HCT116 (cell line): ENCODE measurements at regions not wholly inside any gene's neighbourhood (a gene's known extent, or its start where the extent isn't known, plus 50 kb on each side); places are given as distances from the start of the nearest gene placed in this dataset.

Experiments used
- ATAC-seq: fragments of 200-7000 bp; cut with Tn5 transposase; 2 replicates; pipeline ENCODE4 v1.9.1; 2020; ENCODE audit warnings: mild to moderate bottlenecking, moderate library complexity
- BruUV-seq: library from RNA; stranded (reverse); fragments of 400-500 nt; replicated peaks from 2 replicates; lab custom pipeline; 2021; lab: Mats Ljungman, UMichigan
- CTCF ChIA-PET: fragments of 300-600 bp; sonication (Branson Sonifier 250); formaldehyde crosslinking; loops from one replicate; lab custom pipeline; 2021; ENCODE audit warnings: antibody characterized with exemption; lab: Charles Lee
- POLR2A ChIA-PET: fragments of 300-600, 350-600 bp; sonication (Branson Sonifier 250); formaldehyde crosslinking; loops from one replicate; lab custom pipeline; 2021; ENCODE audit warnings: antibody characterized with exemption; lab: Charles Lee
- RAD21 ChIA-PET, 2 experiments: fragments of 300-600 bp; sonication (Branson Sonifier 250); formaldehyde crosslinking; loops; one replicate each; lab custom pipeline; 2023; ENCODE audit warnings: low total read pairs in 2 of 2; ENCODE audit not compliant: uncharacterized antibody in 2 of 2, unreplicated experiment in 2 of 2, low non-redundant PET in 1 of 2; lab: Charles Lee
- DNase-seq: peaks from one replicate; pipeline ENCODE4 v3.0.0-alpha.2; 2010; ENCODE audit warnings: low read depth, low spot score
- H2AFZ ChIP-seq: fragments of 200-600 bp; shearing (Covaris generic), sonication (generic); 2 replicates; pipeline ENCODE4 v1.6.1; 2017; ENCODE audit warnings: low read depth, mixed run types, mixed read lengths, antibody characterized with exemption, low read length; ENCODE audit not compliant: poor library complexity, severe bottlenecking
- H3K27ac ChIP-seq: 2 replicates; pipeline ENCODE4 v1.5.1; 2012; ENCODE audit warnings: low read depth, low read length
- H3K27me3 ChIP-seq: fragments of 200-600 bp; sonication (generic); 2 replicates; pipeline ENCODE4 v1.6.1; 2016; ENCODE audit warnings: mixed run types, low read length, mixed read lengths; ENCODE audit not compliant: insufficient read depth
- H3K36me3 ChIP-seq, 2 experiments: fragments of 200-500 bp in 1 of 2; fragments of 200-600 bp in 1 of 2; sonication (Bioruptor generic) in 1 of 2; sonication (generic) in 1 of 2; 2 replicates each; pipeline versions ENCODE4 v1.5.1 to v1.6.1; 2014 to 2016; ENCODE audit warnings: low read length in 2 of 2, inconsistent platforms in 1 of 2, mixed read lengths in 1 of 2, mixed run types in 1 of 2; ENCODE audit not compliant: insufficient read depth in 2 of 2, control insufficient read depth in 1 of 2
- H3K4me1 ChIP-seq, 2 experiments: fragments of 200-600 bp in 1 of 2; sonication (generic) in 1 of 2; 2 replicates each; pipeline versions ENCODE4 v1.5.1 to v1.6.1; 2012 to 2017; ENCODE audit warnings: low read length in 2 of 2, inconsistent platforms in 1 of 2, mild to moderate bottlenecking in 1 of 2, mixed read lengths in 1 of 2, mixed run types in 1 of 2, moderate library complexity in 1 of 2; ENCODE audit not compliant: insufficient read depth in 2 of 2, control insufficient read depth in 1 of 2
- H3K4me2 ChIP-seq: fragments of 200-600 bp; sonication (generic); 2 replicates; pipeline ENCODE4 v1.6.1; 2017; ENCODE audit warnings: mixed run types, low read length, mixed read lengths
- H3K4me3 ChIP-seq, 2 experiments: fragments of 200-600 bp in 1 of 2; sonication (generic) in 1 of 2; replicated peaks in 1 of 2; 2 replicates each; pipeline ENCODE4 v1.5.1; 2011 to 2016; ENCODE audit warnings: low read length in 2 of 2, control low read depth in 1 of 2, low read depth in 1 of 2, mild to moderate bottlenecking in 1 of 2, mixed read lengths in 1 of 2, mixed run types in 1 of 2
- H3K79me2 ChIP-seq: fragments of 200-600 bp; sonication (generic); 2 replicates; pipeline ENCODE4 v1.6.1; 2017; ENCODE audit warnings: mild to moderate bottlenecking, mixed run types, low read length, moderate library complexity, mixed read lengths; ENCODE audit not compliant: insufficient read depth
- H3K9ac ChIP-seq: fragments of 200-600 bp; sonication (generic); 2 replicates; pipeline ENCODE4 v1.6.1; 2016; ENCODE audit warnings: low read length, mixed read lengths
- H3K9me2 ChIP-seq: fragments of 200-600 bp; sonication (generic), shearing (Covaris generic); 2 replicates; pipeline ENCODE4 v1.6.1; 2017; ENCODE audit warnings: mixed run types, mild to moderate bottlenecking, moderate library complexity; ENCODE audit not compliant: insufficient read depth
- H3K9me3 ChIP-seq, 2 experiments: fragments of 200-500 bp in 1 of 2; fragments of 200-600 bp in 1 of 2; sonication (Bioruptor generic) in 1 of 2; sonication (generic) in 1 of 2; 2 replicates each; pipeline ENCODE4 v1.6.1; 2014 to 2017; ENCODE audit warnings: low read length in 2 of 2, mixed read lengths in 2 of 2, inconsistent platforms in 1 of 2, low read depth in 1 of 2, mild to moderate bottlenecking in 1 of 2, mixed run types in 1 of 2, moderate library complexity in 1 of 2; ENCODE audit not compliant: control insufficient read depth in 1 of 2, insufficient read depth in 1 of 2
- H4K20me1 ChIP-seq: fragments of 200-600 bp; sonication (generic), shearing (Covaris generic); 2 replicates; pipeline ENCODE4 v1.6.1; 2017; ENCODE audit warnings: mixed run types, mild to moderate bottlenecking, moderate library complexity; ENCODE audit not compliant: insufficient read depth
- CBX3 ChIP-seq: IDR thresholded peaks from 2 replicates; pipeline ENCODE4 v1.6.1; 2012; ENCODE audit warnings: low read depth
- CEBPB ChIP-seq: IDR thresholded peaks from 2 replicates; pipeline ENCODE4 v1.6.1; 2012; ENCODE audit warnings: low read depth
- CTCF ChIP-seq, 3 experiments: fragments of 200-600 bp in 1 of 3; sonication (generic) in 1 of 3; IDR thresholded peaks in 2 of 3; conservative IDR thresholded peaks in 1 of 3; 2 replicates each; pipeline ENCODE4 v1.5.1; 2012 to 2017; ENCODE audit warnings: low read depth in 2 of 3, low read length in 2 of 3, antibody characterized with exemption in 1 of 3, borderline replicate concordance in 1 of 3, control low read depth in 1 of 3, mild to moderate bottlenecking in 1 of 3, mixed read lengths in 1 of 3, mixed run types in 1 of 3, moderate library complexity in 1 of 3; ENCODE audit not compliant: insufficient read depth in 1 of 3
- EGR1 ChIP-seq: IDR thresholded peaks from 2 replicates; pipeline ENCODE4 v1.6.1; 2012; ENCODE audit warnings: low read depth
- FOSL1 ChIP-seq: IDR thresholded peaks from 2 replicates; pipeline ENCODE4 v1.6.1; 2012; ENCODE audit warnings: low read depth
- JUND ChIP-seq: IDR thresholded peaks from 2 replicates; pipeline ENCODE4 v1.6.1; 2012
- POLR2AphosphoS5 ChIP-seq: IDR thresholded peaks from 2 replicates; pipeline ENCODE4 v1.6.1; 2011; ENCODE audit warnings: mild to moderate bottlenecking, low read depth, low read length, moderate library complexity
- RAD21 ChIP-seq: IDR thresholded peaks from 2 replicates; pipeline ENCODE4 v1.6.1; 2012; ENCODE audit warnings: low read depth, mild to moderate bottlenecking
- SP1 ChIP-seq: IDR thresholded peaks from 2 replicates; pipeline ENCODE4 v1.6.1; 2012; ENCODE audit warnings: low read depth
- SRF ChIP-seq: IDR thresholded peaks from 2 replicates; pipeline ENCODE4 v1.6.1; 2012; ENCODE audit warnings: low read depth
- TCF7L2 ChIP-seq: IDR thresholded peaks from 2 replicates; pipeline ENCODE4 v1.7.0; 2011; ENCODE audit warnings: borderline replicate concordance, inconsistent platforms; ENCODE audit not compliant: insufficient read depth, insufficient read length; ENCODE audit errors: extremely low read depth
- ZBTB33 ChIP-seq: IDR thresholded peaks from 2 replicates; pipeline ENCODE4 v1.6.1; 2011; ENCODE audit warnings: mild to moderate bottlenecking, low read length, moderate library complexity; ENCODE audit not compliant: insufficient replicate concordance; ENCODE audit errors: extremely low read depth
- ZFX ChIP-seq: fragments of 450-650 bp; IDR thresholded peaks from 2 replicates; pipeline ENCODE4 v1.6.1; 2017
- ZNF274 ChIP-seq: fragments of 200-500 bp; sonication (Bioruptor generic); IDR thresholded peaks from 2 replicates; pipeline ENCODE4 v1.6.1; 2014; ENCODE audit warnings: mild to moderate bottlenecking, low read depth, low read length, inconsistent platforms
- intact Hi-C: fragments of 100-400 bp; cut with micrococcal nuclease; formaldehyde crosslinking; loops from 2 replicates; pipeline ENCODE4 v1.10.0; 2022

GRCh38 chr6:11429577-11429976 is 108.0 kb upstream of the TMEM170B start:
- Histone ChIP-seq H4K20me1 (no peaks in the 10 kb centered on the region), H3K9ac (no peak overlapping the region), H2AFZ (no peak overlapping the region), H3K9me2 (no peaks in the 10 kb centered on the region), H3K9me3 (no peaks in the 10 kb centered on the region), H3K4me3 (no peak overlapping the region), H3K4me2 (peak overlapping the region; percentile 14; the same call in 1 of the 2 replicates), H3K36me3 (no peaks in the 10 kb centered on the region), H3K27ac (no peak overlapping the region), H3K79me2 (no peaks in the 10 kb centered on the region), H3K27me3 (no peaks in the 10 kb centered on the region), H3K4me1 (peaks cover 10 to 36% of the 10 kb centered on the region in 2 experiments)
- ATAC-seq (peak; percentile 48; the same call in 1 of the 2 replicates), DNase-seq (no peak)
- CTCF ChIA-PET: no interaction called here
- TF ChIP-seq FOSL1: no peak
- no peak for TF ChIP-seq POLR2AphosphoS5
- TF ChIP-seq SP1: no peak
- TF ChIP-seq SRF: no peak
- TF ChIP-seq ZBTB33: no peak
- TF ChIP-seq EGR1: no peak
- no peak for TF ChIP-seq JUND
- no peak for TF ChIP-seq RAD21
- RAD21 ChIA-PET: no interaction called here
- POLR2A ChIA-PET: no interaction called here
- BruUV-seq: no TSS peak
- intact Hi-C loops: no loop called here

GRCh38 chr6:11428895-11429294 is 108.7 kb upstream of the TMEM170B start:
- DNase-seq: no peak
- Histone ChIP-seq H3K79me2 (no peaks in the 10 kb centered on the region), H3K9ac (no peak overlapping the region), H3K4me2 (no peak overlapping the region), H3K36me3 (no peaks in the 10 kb centered on the region), H2AFZ (no peak overlapping the region), H3K9me2 (no peaks in the 10 kb centered on the region), H3K27ac (no peak overlapping the region), H3K27me3 (no peaks in the 10 kb centered on the region), H3K9me3 (no peaks in the 10 kb centered on the region), H3K4me1 (peaks cover 8 to 34% of the 10 kb centered on the region in 2 experiments), H3K4me3 (no peak overlapping the region), H4K20me1 (no peaks in the 10 kb centered on the region)
- no peak for ATAC-seq
- RAD21 ChIA-PET: interaction anchor here in 1 of 2 experiments (0.5 kb wide), 1 partner anchor 313 kb away, joined by 3 read pairs; no protein-coding TSS in a partner anchor
- no TSS peak for BruUV-seq
- intact Hi-C loops: no loop called here
- CTCF ChIA-PET: no interaction called here
- POLR2A ChIA-PET: no interaction called here
- TF ChIP-seq ZFX: no peak
- TF ChIP-seq EGR1: no peak
- no peak for TF ChIP-seq CEBPB
- TF ChIP-seq TCF7L2: no peak
- TF ChIP-seq CTCF (IDR thresholded peaks at IDR 0.05 in 2 of 3, conservative IDR thresholded peaks at IDR 0.05 in 1 of 3; ENCODE audit: borderline replicate concordance in 1 of 3, insufficient read depth in 1 of 3, low read depth in 2 of 3, low read length in 2 of 3): no peak
- no peak for TF ChIP-seq ZBTB33
- TF ChIP-seq CBX3: no peak
- TF ChIP-seq ZNF274: no peak
- no peak for TF ChIP-seq SRF
